Activated CD4-positive, alpha-beta T cell treated with anti-CD3 and anti-CD28 coated beads, Interleukin-2, amount 10 ng/mL, durations not matched to agents 24 days and 14 days (primary cell): ENCODE measurements at regions not wholly inside any gene's neighbourhood (a gene's known extent, or its start where the extent isn't known, plus 50 kb on each side); places are given as distances from the start of the nearest gene placed in this dataset.
"Not testable (repeated sequence)": the region's sequence is repeated elsewhere in the genome, so short reads cannot be mapped to it uniquely, and the experiment has no call there.

ENCODE experiments used
- DNase-seq: peaks from one replicate; pipeline ENCODE4 v3.0.0; 2022
- H3K27ac Mint-ChIP-seq: one replicate; pipeline ENCODE4 v1.8.0; 2022; ENCODE audit warnings: mild to moderate bottlenecking, mixed read lengths
- H3K27me3 Mint-ChIP-seq: one replicate; pipeline ENCODE4 v1.8.0; 2022; ENCODE audit warnings: mixed read lengths
- H3K36me3 Mint-ChIP-seq: one replicate; pipeline ENCODE4 v1.8.0; 2022; ENCODE audit warnings: low read depth, mild to moderate bottlenecking, mixed read lengths
- H3K4me1 Mint-ChIP-seq: one replicate; pipeline ENCODE4 v1.8.0; 2021; ENCODE audit warnings: mixed read lengths
- H3K4me3 Mint-ChIP-seq: one replicate; pipeline ENCODE4 v1.8.0; 2022; ENCODE audit warnings: mild to moderate bottlenecking, moderate library complexity, mixed read lengths
- H3K9me3 Mint-ChIP-seq: one replicate; pipeline ENCODE4 v1.8.0; 2021; ENCODE audit warnings: mixed read lengths
- intact Hi-C: fragments of 100-400 bp; cut with micrococcal nuclease; formaldehyde crosslinking; loops from one replicate; pipeline ENCODE4 v1.15.1; 2023

- H3K27ac Mint-ChIP-seq: no peak overlapping the region
- H3K36me3 Mint-ChIP-seq: no peaks in the 10 kb centered on the region
- peaks cover 18% of the 10 kb centered on the region for H3K27me3 Mint-ChIP-seq
- H3K4me3 Mint-ChIP-seq: no peak overlapping the region
- no peak for DNase-seq
- H3K9me3 Mint-ChIP-seq: peaks cover 7% of the 10 kb centered on the region
- intact Hi-C loops: loop anchor here (10.0 kb wide), 1 partner anchor 54 kb away; no protein-coding TSS in a partner anchor
- H3K4me1 Mint-ChIP-seq: peaks cover 2% of the 10 kb centered on the region
Observed at GRCh38 chr21:34270411-34270810, 93.4 kb upstream of the KCNE2 start.

GRCh38 chr21:34271189-34271851 lies 92.5 kb upstream of the KCNE2 start:
- Mint-ChIP-seq H3K4me3 (no peak overlapping the region), H3K36me3 (no peaks in the 10 kb centered on the region), H3K4me1 (peaks cover 2% of the 10 kb centered on the region)

DNA sequence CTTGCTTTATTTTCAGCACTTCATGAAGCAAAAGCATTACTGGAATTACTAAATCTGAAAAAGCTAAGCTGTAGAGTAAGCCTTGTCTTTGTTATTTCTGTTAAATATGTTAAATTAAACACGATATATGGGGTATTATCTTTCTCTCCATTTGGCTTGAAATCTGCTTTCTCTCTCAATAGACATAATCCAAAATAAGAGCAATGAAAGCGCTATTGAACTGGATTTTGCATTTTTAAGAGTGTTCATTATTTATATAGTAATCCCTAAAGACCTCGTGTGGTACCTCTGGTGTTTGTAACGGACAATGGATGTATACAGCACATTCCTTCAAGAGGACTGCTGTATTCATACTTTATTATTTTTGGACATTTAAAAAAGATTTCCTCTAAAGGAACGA lies 91.5 kb upstream of the KCNE2 start:
- DNase-seq: no peak
- peaks cover 16% of the 10 kb centered on the region for H3K9me3 Mint-ChIP-seq
- intact Hi-C loops: loop anchor here (10.0 kb wide), 1 partner anchor 52 kb away; no protein-coding TSS in a partner anchor
- H3K4me1 Mint-ChIP-seq: peaks cover 7% of the 10 kb centered on the region
- H3K27ac Mint-ChIP-seq: no peak overlapping the region
- peaks cover 18% of the 10 kb centered on the region for H3K27me3 Mint-ChIP-seq
- peaks cover 1% of the 10 kb centered on the region for H3K36me3 Mint-ChIP-seq
- no peak overlapping the region for H3K4me3 Mint-ChIP-seq

More at GRCh38 chr21:34271189-34271851, 92.5 kb upstream of the KCNE2 start:
- peaks cover 18% of the 10 kb centered on the region for H3K27me3 Mint-ChIP-seq
- H3K9me3 Mint-ChIP-seq: peaks cover 7% of the 10 kb centered on the region
- intact Hi-C loops: loop anchor here (10.0 kb wide), 1 partner anchor 53 kb away; no protein-coding TSS in a partner anchor
- no peak overlapping the region for H3K27ac Mint-ChIP-seq
- DNase-seq: no peak

DNA sequence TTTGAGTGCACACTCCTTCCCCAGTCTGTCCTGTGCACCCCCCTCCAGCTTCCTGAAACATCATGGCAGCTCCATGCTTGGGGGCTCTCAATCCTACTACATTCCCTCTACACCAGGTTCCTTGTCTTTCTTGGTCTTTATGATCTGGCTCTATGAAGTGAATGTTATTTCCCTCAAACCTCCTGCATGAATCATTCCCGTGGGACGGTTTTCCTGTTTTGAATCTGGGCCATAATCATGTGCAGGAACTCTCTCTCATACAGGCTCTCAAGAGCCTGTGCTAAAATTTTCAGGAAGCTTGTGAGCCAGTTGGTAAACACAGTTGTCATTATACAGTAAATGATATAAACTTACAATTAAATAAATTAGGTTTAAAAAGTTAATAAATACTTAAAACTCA lies 89.8 kb upstream of the KCNE2 start:
- no peak for DNase-seq
- no peak overlapping the region for H3K27ac Mint-ChIP-seq
- peaks cover 1% of the 10 kb centered on the region for H3K36me3 Mint-ChIP-seq
- no peak overlapping the region for H3K4me3 Mint-ChIP-seq
- intact Hi-C loops: loop anchor here (10.0 kb wide), 1 partner anchor 51 kb away; no protein-coding TSS in a partner anchor
- H3K9me3 Mint-ChIP-seq: peaks cover 16% of the 10 kb centered on the region
- peaks cover 18% of the 10 kb centered on the region for H3K27me3 Mint-ChIP-seq
- H3K4me1 Mint-ChIP-seq: peaks cover 7% of the 10 kb centered on the region

DNA sequence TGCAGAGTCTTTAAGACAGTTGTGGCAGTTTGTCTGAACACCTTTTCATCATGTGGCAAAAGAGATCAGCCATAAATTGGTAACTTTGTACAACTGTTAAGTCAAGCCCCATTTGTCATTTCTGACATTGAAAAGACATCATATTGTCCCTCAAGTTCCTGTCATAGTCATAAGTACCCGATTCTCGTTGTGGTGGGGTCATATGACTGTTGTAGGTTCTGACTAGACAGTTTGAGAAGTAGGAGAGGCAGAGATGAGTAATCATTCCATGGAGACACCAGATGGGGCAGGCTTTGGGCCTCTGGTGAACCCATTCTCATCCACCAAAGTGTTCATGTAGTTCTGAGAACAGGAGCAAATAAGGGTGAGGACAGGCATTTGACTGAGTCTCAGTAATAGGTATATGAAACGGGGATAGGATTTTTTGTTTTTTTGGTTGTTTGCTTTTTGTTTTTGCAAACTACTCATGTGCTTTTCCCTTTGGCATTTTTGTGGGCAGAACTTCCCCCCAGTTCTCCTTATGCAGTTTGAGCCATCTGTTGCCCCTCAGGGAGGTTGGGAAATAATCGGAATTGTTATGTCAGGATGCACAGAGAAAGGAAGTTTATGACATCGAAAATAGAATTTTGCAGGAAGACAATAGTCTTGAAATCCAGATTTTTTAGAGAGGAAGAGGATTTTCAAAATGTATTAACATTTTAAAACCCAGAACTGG lies 86.9 kb upstream of the KCNE2 start:
- Mint-ChIP-seq H3K4me1 (peaks cover 7% of the 10 kb centered on the region), H3K27me3 (peaks cover 8% of the 10 kb centered on the region), H3K9me3 (peaks cover 16% of the 10 kb centered on the region), H3K4me3 (no peak overlapping the region), H3K36me3 (peaks cover 1% of the 10 kb centered on the region), H3K27ac (peak overlapping the region; percentile 54)
- intact Hi-C loops: loop anchor here (5.0 to 10.0 kb wide), 2 partner anchors 48 to 150 kb away; no protein-coding TSS in a partner anchor
- DNase-seq: peak; percentile 66

DNA sequence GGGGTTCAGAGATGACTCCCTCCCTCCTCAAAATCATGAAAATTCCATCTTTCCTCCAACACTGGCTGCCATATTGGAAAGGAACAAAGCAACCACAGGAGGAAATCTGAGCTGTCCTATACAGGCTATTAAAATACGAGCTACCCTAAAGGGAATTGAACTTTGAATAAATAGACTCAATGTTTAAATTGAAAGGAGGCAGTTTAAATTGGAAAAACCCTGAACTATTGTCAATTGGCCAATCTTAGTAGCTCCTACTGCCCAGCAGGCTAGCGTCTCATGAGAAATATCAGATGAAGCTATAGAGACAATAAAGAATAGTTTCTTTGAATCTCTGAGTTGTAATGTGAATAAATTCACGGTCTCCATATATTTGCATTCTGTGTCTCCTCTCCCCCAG lies 85.4 kb upstream of the KCNE2 start:
- H3K36me3 Mint-ChIP-seq: peaks cover 1% of the 10 kb centered on the region
- H3K27ac Mint-ChIP-seq: no peak overlapping the region
- intact Hi-C loops: loop anchor here (5.0 to 10.0 kb wide), 2 partner anchors 46 to 151 kb away; no protein-coding TSS in a partner anchor
- peaks cover 3% of the 10 kb centered on the region for H3K27me3 Mint-ChIP-seq
- DNase-seq: no peak
- peaks cover 7% of the 10 kb centered on the region for H3K4me1 Mint-ChIP-seq
- H3K9me3 Mint-ChIP-seq: peaks cover 14% of the 10 kb centered on the region
- no peak overlapping the region for H3K4me3 Mint-ChIP-seq

DNA sequence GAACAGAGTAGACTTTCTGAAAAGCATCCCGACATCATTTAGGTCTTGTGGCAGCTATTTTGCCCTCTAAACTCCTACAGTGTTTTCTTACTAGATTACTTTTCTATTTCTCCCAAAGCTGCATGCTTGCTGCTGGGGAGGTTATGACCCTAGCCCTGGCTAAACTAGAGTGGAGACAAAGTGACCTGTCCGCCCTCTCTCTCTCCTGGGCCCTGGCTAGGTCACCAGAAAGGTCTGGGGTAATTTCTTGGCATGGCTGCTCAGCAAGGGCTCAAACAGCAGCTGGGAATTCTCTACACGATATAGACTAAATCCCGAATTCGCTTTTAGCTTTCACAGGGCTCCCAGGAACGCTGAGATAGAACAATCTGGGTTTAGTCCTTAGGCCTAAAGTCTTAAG lies 84.5 kb upstream of the KCNE2 start:
- intact Hi-C loops: loop anchor here (5.0 to 10.0 kb wide), 2 partner anchors 46 to 152 kb away; no protein-coding TSS in a partner anchor
- peaks cover 8% of the 10 kb centered on the region for H3K9me3 Mint-ChIP-seq
- H3K4me1 Mint-ChIP-seq: peaks cover 6% of the 10 kb centered on the region
- peaks cover 1% of the 10 kb centered on the region for H3K36me3 Mint-ChIP-seq
- no peaks in the 10 kb centered on the region for H3K27me3 Mint-ChIP-seq
- no peak for DNase-seq
- H3K27ac Mint-ChIP-seq: no peak overlapping the region
- H3K4me3 Mint-ChIP-seq: no peak overlapping the region

- peaks cover 1% of the 10 kb centered on the region for H3K36me3 Mint-ChIP-seq
- no peak overlapping the region for H3K4me3 Mint-ChIP-seq
- no peak overlapping the region for H3K27ac Mint-ChIP-seq
- no peak for DNase-seq
- H3K4me1 Mint-ChIP-seq: peaks cover 6% of the 10 kb centered on the region
- peaks cover 8% of the 10 kb centered on the region for H3K9me3 Mint-ChIP-seq
- H3K27me3 Mint-ChIP-seq: no peaks in the 10 kb centered on the region
- intact Hi-C loops: loop anchor here (5.0 to 10.0 kb wide), 2 partner anchors 45 to 153 kb away; no protein-coding TSS in a partner anchor
Observed at GRCh38 chr21:34279883-34280282, 83.9 kb upstream of the KCNE2 start.

DNA sequence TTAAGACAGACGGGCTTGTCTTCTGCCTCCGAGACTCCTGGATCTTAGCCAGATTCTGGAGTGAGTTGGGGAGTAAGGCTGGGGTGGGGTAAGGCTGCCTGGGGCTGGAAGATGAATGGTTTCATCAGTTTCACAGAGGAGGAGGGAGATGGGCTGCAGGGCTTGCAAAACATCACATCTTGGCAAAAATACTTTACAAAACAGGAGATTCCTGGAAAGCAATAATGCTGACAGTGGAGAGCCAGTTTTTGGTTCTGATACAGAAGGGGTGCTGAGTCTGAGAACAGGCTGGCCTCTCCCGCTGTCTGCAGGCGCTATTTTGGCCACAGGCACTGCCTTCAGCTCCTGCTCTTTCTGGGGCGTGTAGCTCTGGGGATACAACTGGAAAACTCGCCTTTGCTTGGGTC lies 83.4 kb upstream of the KCNE2 start:
- intact Hi-C loops: no loop called here

GRCh38 chr21:34280959-34281358 lies 82.8 kb upstream of the KCNE2 start:
- Mint-ChIP-seq H3K4me1 (peaks cover 6% of the 10 kb centered on the region), H3K27me3 (no peaks in the 10 kb centered on the region), H3K36me3 (peaks cover 1% of the 10 kb centered on the region), H3K4me3 (no peak overlapping the region), H3K9me3 (peaks cover 9% of the 10 kb centered on the region), H3K27ac (no peak overlapping the region)
- intact Hi-C loops: no loop called here
- no peak for DNase-seq

More for the DNA sequence above, 83.4 kb upstream of the KCNE2 start:
- no peak for DNase-seq
- Mint-ChIP-seq H3K36me3 (peaks cover 1% of the 10 kb centered on the region), H3K4me1 (peaks cover 6% of the 10 kb centered on the region), H3K4me3 (no peak overlapping the region), H3K9me3 (peaks cover 8% of the 10 kb centered on the region), H3K27me3 (no peaks in the 10 kb centered on the region), H3K27ac (no peak overlapping the region)

DNA sequence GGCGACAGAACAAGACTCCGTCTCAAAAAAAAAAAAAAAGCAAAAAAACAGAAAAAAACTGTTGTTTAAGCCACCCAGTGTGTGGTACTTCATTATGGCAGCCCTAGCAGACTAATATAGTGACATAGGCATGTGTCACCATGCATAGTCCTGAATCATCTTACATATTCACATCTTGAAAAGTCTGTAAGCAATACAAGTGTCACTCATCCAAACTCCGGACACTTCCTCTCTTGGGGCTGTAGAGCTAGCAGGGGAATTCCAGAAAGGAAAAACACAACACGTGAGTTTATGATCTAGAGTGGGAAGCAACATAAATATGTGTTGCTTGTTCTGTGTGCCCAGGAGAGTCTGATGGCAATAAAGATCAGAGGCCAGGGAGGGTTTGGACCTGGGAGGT lies 81.6 kb upstream of the KCNE2 start:
- H3K36me3 Mint-ChIP-seq: no peaks in the 10 kb centered on the region
- DNase-seq: no peak
- H3K27me3 Mint-ChIP-seq: no peaks in the 10 kb centered on the region
- intact Hi-C loops: no loop called here
- peaks cover 11% of the 10 kb centered on the region for H3K9me3 Mint-ChIP-seq
- no peak overlapping the region for H3K4me3 Mint-ChIP-seq
- no peaks in the 10 kb centered on the region for H3K4me1 Mint-ChIP-seq
- no peak overlapping the region for H3K27ac Mint-ChIP-seq

- DNase-seq: no peak
- Mint-ChIP-seq H3K4me3 (no peak overlapping the region), H3K27me3 (no peaks in the 10 kb centered on the region), H3K9me3 (peaks cover 27% of the 10 kb centered on the region), H3K4me1 (no peaks in the 10 kb centered on the region), H3K36me3 (no peaks in the 10 kb centered on the region), H3K27ac (no peak overlapping the region)
- intact Hi-C loops: no loop called here
Observed at GRCh38 chr21:34284666-34285065, 79.1 kb upstream of the KCNE2 start.

DNA sequence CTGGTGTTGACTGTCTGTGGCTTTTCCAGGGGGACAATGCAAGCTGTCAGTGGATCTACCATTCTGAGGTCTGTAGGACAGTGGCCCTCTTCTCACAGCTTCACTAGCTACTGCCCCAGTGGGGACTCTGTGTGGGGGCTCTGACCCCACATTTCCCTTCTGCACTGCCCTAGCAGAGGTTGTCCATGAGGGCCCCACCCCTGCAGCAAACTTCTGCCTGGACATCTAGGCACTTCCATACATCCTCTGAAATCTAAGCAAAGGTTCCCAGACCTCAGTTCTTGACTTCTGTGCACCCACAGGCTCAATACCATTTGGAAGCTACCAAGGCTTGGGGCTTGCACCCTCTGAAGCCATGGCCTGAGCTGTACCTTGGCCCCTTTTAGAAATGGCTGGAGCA lies 75.8 kb upstream of the KCNE2 start:
- H3K27ac Mint-ChIP-seq, H3K36me3 Mint-ChIP-seq, DNase-seq, H3K4me1 Mint-ChIP-seq, intact Hi-C loops, H3K27me3 Mint-ChIP-seq, H3K4me3 Mint-ChIP-seq: not testable (repeated sequence)
- peaks cover 41% of the 10 kb centered on the region for H3K9me3 Mint-ChIP-seq

- no peak for DNase-seq
- Mint-ChIP-seq H3K4me1 (no peaks in the 10 kb centered on the region), H3K4me3 (no peak overlapping the region), H3K27me3 (no peaks in the 10 kb centered on the region), H3K36me3 (no peaks in the 10 kb centered on the region), H3K9me3 (peaks cover 41% of the 10 kb centered on the region), H3K27ac (no peak overlapping the region)
- intact Hi-C loops: no loop called here
Observed at GRCh38 chr21:34289856-34290255, 74.0 kb upstream of the KCNE2 start.
